MM.1S (cell line): ENCODE measurements at regions not wholly inside any gene's neighbourhood (a gene's known extent, or its start where the extent isn't known, plus 50 kb on each side); places are given as distances from the start of the nearest gene placed in this dataset.

Experiments used
- EZH2phosphoT487 ChIP-seq: fragments of 300-600 bp; sonication (generic); IDR thresholded peaks from 2 replicates; pipeline ENCODE4 v1.6.1; 2018; ENCODE audit warnings: antibody characterized with exemption, low read length
- TF ChIP-seq, protein P1 (sequence below): fragments of 300-600 bp; sonication (generic); IDR thresholded peaks from 2 replicates; pipeline ENCODE4 v1.5.1; 2016; ENCODE audit warnings: antibody characterized with exemption, low read length, mixed read lengths

DNA sequence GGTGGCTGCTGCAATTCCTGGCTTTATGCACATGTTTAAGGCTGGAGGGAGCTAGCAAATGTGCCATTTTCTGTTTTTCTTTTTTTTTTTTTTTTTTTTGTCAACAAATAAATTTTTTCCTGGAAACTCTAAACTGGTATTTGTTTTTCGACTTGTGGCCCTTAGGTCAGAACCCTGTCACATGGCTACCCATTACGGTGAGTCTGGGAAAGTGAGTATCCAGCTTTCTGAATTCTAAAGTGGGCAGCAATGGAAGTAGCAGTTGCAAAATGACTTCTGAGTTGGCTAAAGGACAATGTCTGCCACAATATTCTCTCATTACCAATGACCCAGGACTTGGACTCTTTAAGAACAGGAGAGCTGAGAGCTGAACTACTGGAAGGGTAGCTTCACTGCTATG, 225.1 kb upstream of the CENPE start:
- TF ChIP-seq, protein P1, sequence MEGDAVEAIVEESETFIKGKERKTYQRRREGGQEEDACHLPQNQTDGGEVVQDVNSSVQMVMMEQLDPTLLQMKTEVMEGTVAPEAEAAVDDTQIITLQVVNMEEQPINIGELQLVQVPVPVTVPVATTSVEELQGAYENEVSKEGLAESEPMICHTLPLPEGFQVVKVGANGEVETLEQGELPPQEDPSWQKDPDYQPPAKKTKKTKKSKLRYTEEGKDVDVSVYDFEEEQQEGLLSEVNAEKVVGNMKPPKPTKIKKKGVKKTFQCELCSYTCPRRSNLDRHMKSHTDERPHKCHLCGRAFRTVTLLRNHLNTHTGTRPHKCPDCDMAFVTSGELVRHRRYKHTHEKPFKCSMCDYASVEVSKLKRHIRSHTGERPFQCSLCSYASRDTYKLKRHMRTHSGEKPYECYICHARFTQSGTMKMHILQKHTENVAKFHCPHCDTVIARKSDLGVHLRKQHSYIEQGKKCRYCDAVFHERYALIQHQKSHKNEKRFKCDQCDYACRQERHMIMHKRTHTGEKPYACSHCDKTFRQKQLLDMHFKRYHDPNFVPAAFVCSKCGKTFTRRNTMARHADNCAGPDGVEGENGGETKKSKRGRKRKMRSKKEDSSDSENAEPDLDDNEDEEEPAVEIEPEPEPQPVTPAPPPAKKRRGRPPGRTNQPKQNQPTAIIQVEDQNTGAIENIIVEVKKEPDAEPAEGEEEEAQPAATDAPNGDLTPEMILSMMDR: no peak
- no peak for TF ChIP-seq EZH2phosphoT487
